ENCODE measurements at regions not wholly inside any gene's neighbourhood (a gene's known extent, or its start where the extent isn't known, plus 50 kb on each side); places are given as distances from the start of the nearest gene placed in this dataset.

GRCh38 chr15:96756146-96756545, 425.6 kb downstream of the NR2F2 start:
- TF ChIP-seq CTCF (IDR thresholded peaks at IDR 0.05; ENCODE audit: low read length): no peak
- no peak for TF ChIP-seq EZH2phosphoT487 (IDR thresholded peaks at IDR 0.05; ENCODE audit: low read length)

Measured in MM.1S (cell line).